ENCODE measurements at regions not wholly inside any gene's neighbourhood (a gene's known extent, or its start where the extent isn't known, plus 50 kb on each side); places are given as distances from the start of the nearest gene placed in this dataset.
"Not testable (repeated sequence)": the region's sequence is repeated elsewhere in the genome, so short reads cannot be mapped to it uniquely, and the experiment has no call there.

DNA sequence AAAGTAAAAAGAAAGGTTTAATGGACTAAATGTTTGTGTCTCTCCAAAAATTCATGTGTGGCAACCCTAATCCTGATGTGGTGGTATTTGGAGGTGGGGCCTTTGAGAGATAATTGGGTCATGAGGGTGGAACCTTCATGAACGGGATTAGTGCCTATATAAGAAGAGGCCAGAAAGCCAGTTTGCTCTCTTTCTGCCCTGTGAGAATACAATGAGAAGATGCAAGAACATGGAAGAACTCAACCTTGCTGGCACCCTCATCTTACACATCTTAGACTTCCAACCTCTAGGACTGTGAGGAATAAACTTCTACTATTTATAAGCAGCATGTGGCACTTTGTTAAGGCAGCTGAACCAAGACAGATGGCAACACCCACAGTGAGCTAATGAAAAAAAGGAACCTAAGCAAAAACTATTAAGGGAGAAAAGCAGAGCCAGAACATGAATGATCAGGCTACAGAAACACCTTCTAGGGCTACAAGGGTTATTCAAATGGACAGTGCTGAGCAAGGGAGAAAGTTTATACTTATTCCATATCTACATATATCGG lies 159.5 kb downstream of the PLK2 start:
- no peak for DNase-seq (ENCODE audit: low read depth, low spot score)

DNA sequence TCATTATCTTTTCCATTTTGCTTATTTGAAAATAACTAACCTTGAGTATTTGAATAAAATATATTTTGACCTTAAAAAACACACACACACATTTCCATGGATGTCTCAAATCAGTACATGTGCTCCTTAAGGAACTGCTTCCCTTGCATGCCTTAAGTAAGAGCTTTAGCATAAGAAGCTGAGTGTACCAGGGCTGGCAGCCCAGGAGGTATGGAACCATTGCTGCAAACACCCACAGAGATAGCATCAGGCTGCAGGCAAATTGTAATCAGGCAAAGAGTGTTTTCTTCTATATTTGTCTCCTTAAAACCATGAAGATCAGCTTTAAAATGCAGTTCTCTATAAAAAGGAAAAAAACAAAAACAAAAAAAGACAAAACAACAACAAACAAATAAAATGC lies 160.6 kb downstream of the PLK2 start:
- DNase-seq (ENCODE audit: low read depth, low spot score): no peak

- no peak for DNase-seq (ENCODE audit: low read depth, low spot score)
Measured at GRCh38 chr5:58294598-58295305, 165.1 kb downstream of the PLK2 start.

DNA sequence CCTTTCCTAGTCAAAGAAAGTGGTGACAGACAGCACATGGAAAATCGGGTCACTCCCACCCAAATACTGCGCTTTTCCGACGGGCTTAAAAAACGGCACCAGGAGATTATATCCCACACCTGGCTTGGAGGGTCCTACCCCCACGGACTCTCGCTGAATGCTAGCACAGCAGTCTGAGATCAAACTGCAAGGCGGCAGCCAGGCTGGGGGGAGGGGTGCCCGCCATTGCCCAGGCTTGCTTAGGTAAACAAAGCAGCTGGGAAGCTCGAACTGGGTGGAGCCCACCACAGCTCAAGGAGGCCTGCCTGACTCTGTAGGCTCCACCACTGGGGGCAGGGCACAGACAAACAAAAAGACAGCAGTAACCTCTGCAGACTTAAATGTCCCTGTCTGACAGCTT lies 171.6 kb downstream of the PLK2 start:
- not testable (repeated sequence) for DNase-seq (ENCODE audit: low read depth, low spot score)

GRCh38 chr5:58286741-58287140 lies 173.1 kb downstream of the PLK2 start:
- no peak for DNase-seq (ENCODE audit: low read depth, low spot score)

GRCh38 chr5:58285900-58286299 lies 174.0 kb downstream of the PLK2 start:
- DNase-seq (ENCODE audit: low read depth, low spot score): no peak

DNA sequence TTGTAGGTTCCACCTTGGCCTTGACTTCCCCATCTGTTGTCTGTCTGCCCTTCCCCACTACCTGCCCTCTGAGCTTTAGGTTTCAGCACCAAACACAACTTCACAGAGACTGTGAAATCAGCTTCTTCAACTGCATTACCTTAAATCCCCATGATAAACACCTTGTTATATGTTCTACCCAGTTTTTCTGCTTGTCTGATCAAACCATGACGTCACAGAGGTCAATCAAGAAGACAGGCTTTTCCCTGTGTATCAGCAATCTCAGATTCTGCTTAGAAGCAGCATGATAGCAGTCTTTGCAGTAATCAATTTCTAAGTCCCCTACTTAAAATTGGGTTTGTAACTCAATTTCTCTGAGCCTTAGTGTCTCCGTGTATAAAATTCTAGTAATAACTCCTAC lies 175.0 kb downstream of the PLK2 start:
- no peak for DNase-seq (ENCODE audit: low read depth, low spot score)

- DNase-seq (ENCODE audit: low read depth, low spot score): no peak
Measured at GRCh38 chr5:58281189-58281588, 178.7 kb downstream of the PLK2 start.

- DNase-seq (ENCODE audit: low read depth, low spot score): no peak
Measured at GRCh38 chr5:58279259-58279658, 180.6 kb downstream of the PLK2 start.

- no peak for DNase-seq (ENCODE audit: low read depth, low spot score)
Measured at GRCh38 chr5:58276431-58276830, 183.5 kb downstream of the PLK2 start.

DNA sequence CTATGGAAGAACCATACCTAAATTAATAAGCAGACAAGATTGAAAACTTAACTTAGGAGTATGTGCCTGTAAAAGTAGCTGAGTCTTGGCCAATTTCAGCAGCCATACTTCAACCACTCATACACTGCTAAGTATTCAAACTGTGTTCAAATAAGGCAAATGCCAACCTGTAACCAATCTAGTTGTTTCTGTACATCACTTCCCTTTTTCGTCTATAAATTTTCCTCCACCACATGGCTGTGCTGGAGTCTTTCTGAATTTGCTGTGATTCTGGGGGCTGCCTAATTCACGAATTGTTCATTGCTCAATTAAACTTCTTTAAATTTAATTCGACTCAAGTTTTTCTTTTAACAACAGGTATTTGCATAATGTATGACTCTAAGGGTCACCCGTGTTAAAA lies 184.4 kb downstream of the PLK2 start:
- no peak for DNase-seq (ENCODE audit: low read depth, low spot score)

- no peak for DNase-seq (ENCODE audit: low read depth, low spot score)
Measured at GRCh38 chr5:58274191-58274590, 185.7 kb downstream of the PLK2 start.

- DNase-seq (ENCODE audit: low read depth, low spot score): no peak
Measured at GRCh38 chr5:58273711-58274110, 186.2 kb downstream of the PLK2 start.

DNA sequence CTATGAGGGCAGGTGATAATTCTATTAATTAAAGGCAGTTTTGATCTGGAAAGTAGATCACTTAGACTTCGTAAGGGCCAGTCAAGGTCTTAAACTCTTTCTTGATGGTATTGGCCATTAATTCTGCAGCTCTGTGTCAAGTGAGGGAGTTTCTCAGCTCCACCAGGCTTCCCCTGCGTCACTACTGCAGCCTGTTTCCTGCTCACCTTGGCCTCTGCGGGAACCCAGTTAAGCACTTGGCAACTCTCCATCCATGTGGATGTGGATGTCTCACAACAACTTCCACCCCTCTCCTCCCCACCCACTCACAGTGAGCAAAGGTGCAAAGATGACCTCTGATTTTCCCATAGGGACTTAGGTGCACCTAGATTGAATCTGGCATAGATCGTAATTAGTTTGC lies 191.6 kb downstream of the PLK2 start:
- DNase-seq (ENCODE audit: low read depth, low spot score): no peak

- no peak for DNase-seq (ENCODE audit: low read depth, low spot score)
Measured at GRCh38 chr5:58266402-58266801, 193.5 kb downstream of the PLK2 start.

GRCh38 chr5:58265246-58265930 lies 194.5 kb downstream of the PLK2 start:
- DNase-seq (ENCODE audit: low read depth, low spot score): no peak

- DNase-seq (ENCODE audit: low read depth, low spot score): no peak
Measured at GRCh38 chr5:58264276-58264675, 195.6 kb downstream of the PLK2 start.

- DNase-seq (ENCODE audit: low read depth, low spot score): no peak
Measured at GRCh38 chr5:58263296-58263695, 196.6 kb downstream of the PLK2 start.

- no peak for DNase-seq (ENCODE audit: low read depth, low spot score)
Measured at GRCh38 chr5:58262226-58262625, 197.7 kb downstream of the PLK2 start.

GRCh38 chr5:58261605-58262004 lies 198.3 kb downstream of the PLK2 start:
- no peak for DNase-seq (ENCODE audit: low read depth, low spot score)

GRCh38 chr5:58260243-58260642 lies 199.6 kb downstream of the PLK2 start:
- DNase-seq (ENCODE audit: low read depth, low spot score): no peak

- no peak for DNase-seq (ENCODE audit: low read depth, low spot score)
Measured at GRCh38 chr5:58259685-58260152, 200.2 kb downstream of the PLK2 start.

All from smooth muscle cell of the brain vasculature (primary cell).